Effector memory CD8-positive, alpha-beta T cell (primary cell): ENCODE measurements at regions not wholly inside any gene's neighbourhood (a gene's known extent, or its start where the extent isn't known, plus 50 kb on each side); places are given as distances from the start of the nearest gene placed in this dataset.

Experiments used
- ATAC-seq: fragments of 150-1000 bp; cut with Tn5 transposase; replicated peaks from 2 replicates; pipeline ENCODE4 v1.10.0; 2021; ENCODE audit warnings: mild to moderate bottlenecking, moderate library complexity
- DNase-seq, 3 experiments: peaks; one replicate each; pipeline ENCODE4 v3.0.0; 2021
- H3K27ac Mint-ChIP-seq, 2 donors: one replicate each; pipeline ENCODE4 v1.8.0; 2022; ENCODE audit warnings: mild to moderate bottlenecking in 2 of 2, mixed read lengths in 2 of 2, moderate library complexity in 2 of 2
- H3K27me3 Mint-ChIP-seq, 2 donors: one replicate each; pipeline ENCODE4 v1.8.0; 2022; ENCODE audit warnings: mixed read lengths in 2 of 2
- H3K36me3 Mint-ChIP-seq: one replicate; pipeline ENCODE4 v1.8.0; 2022; ENCODE audit warnings: mild to moderate bottlenecking, moderate library complexity, mixed read lengths; ENCODE audit not compliant: insufficient read depth
- H3K4me1 Mint-ChIP-seq, 2 donors: one replicate each; pipeline ENCODE4 v1.8.0; 2022; ENCODE audit warnings: low read depth in 2 of 2, mixed read lengths in 2 of 2
- H3K4me3 Mint-ChIP-seq, 2 donors: one replicate each; pipeline ENCODE4 v1.8.0; 2022; ENCODE audit warnings: mild to moderate bottlenecking in 2 of 2, mixed read lengths in 2 of 2, moderate library complexity in 2 of 2
- H3K9me3 Mint-ChIP-seq, 2 donors: one replicate each; pipeline ENCODE4 v1.8.0; 2022; ENCODE audit warnings: mixed read lengths in 2 of 2

GRCh38 chr13:67763984-67764383 is 533.8 kb upstream of the PCDH9 start:
- Mint-ChIP-seq H3K27me3 (no peaks in the 10 kb centered on the region), H3K27ac (no peak overlapping the region), H3K4me1 (no peaks in the 10 kb centered on the region), H3K36me3 (no peaks in the 10 kb centered on the region), H3K4me3 (no peak overlapping the region), H3K9me3 (peaks cover 7 to 10% of the 10 kb centered on the region in 2 donors)
- no peak for ATAC-seq
- no peak for DNase-seq

- Mint-ChIP-seq H3K27me3 (no peaks in the 10 kb centered on the region), H3K4me3 (no peak overlapping the region), H3K36me3 (no peaks in the 10 kb centered on the region), H3K27ac (no peak overlapping the region), H3K4me1 (no peaks in the 10 kb centered on the region), H3K9me3 (peaks cover 7 to 10% of the 10 kb centered on the region in 2 donors)
- ATAC-seq: no peak
- DNase-seq: no peak
Observed at GRCh38 chr13:67763384-67763783, 533.2 kb upstream of the PCDH9 start.

GRCh38 chr13:67758975-67759374 is 528.8 kb upstream of the PCDH9 start:
- ATAC-seq: no peak
- no peak for DNase-seq
- Mint-ChIP-seq H3K27ac (no peak overlapping the region), H3K36me3 (no peaks in the 10 kb centered on the region), H3K9me3 (peaks cover 17 to 30% of the 10 kb centered on the region in 2 donors), H3K27me3 (no peaks in the 10 kb centered on the region), H3K4me3 (no peak overlapping the region), H3K4me1 (no peaks in the 10 kb centered on the region)

GRCh38 chr13:67754012-67754411 is 523.9 kb upstream of the PCDH9 start:
- H3K9me3 Mint-ChIP-seq: peaks cover 19 to 42% of the 10 kb centered on the region in 2 donors
- no peaks in the 10 kb centered on the region for H3K4me1 Mint-ChIP-seq
- H3K36me3 Mint-ChIP-seq: no peaks in the 10 kb centered on the region
- H3K27me3 Mint-ChIP-seq: no peaks in the 10 kb centered on the region
- DNase-seq (no peak), ATAC-seq (no peak)
- no peak overlapping the region for H3K4me3 Mint-ChIP-seq
- no peak overlapping the region for H3K27ac Mint-ChIP-seq

GRCh38 chr13:67752759-67753158 is 522.6 kb upstream of the PCDH9 start:
- no peaks in the 10 kb centered on the region for H3K4me1 Mint-ChIP-seq
- DNase-seq (no peak), ATAC-seq (no peak)
- H3K4me3 Mint-ChIP-seq: no peak overlapping the region
- H3K9me3 Mint-ChIP-seq: peaks cover 21 to 42% of the 10 kb centered on the region in 2 donors
- no peak overlapping the region for H3K27ac Mint-ChIP-seq
- H3K36me3 Mint-ChIP-seq: no peaks in the 10 kb centered on the region
- H3K27me3 Mint-ChIP-seq: no peaks in the 10 kb centered on the region

GRCh38 chr13:67742478-67742877 is 512.3 kb upstream of the PCDH9 start:
- DNase-seq (no peak), ATAC-seq (no peak)
- Mint-ChIP-seq H3K36me3 (no peaks in the 10 kb centered on the region), H3K4me1 (no peaks in the 10 kb centered on the region), H3K4me3 (no peak overlapping the region), H3K27ac (no peak overlapping the region), H3K9me3 (peaks cover 7% of the 10 kb centered on the region in 2 donors), H3K27me3 (no peaks in the 10 kb centered on the region)

GRCh38 chr13:67740871-67741535 is 510.9 kb upstream of the PCDH9 start:
- H3K27ac Mint-ChIP-seq: no peak overlapping the region
- no peak overlapping the region for H3K4me3 Mint-ChIP-seq
- H3K36me3 Mint-ChIP-seq: no peaks in the 10 kb centered on the region
- ATAC-seq: no peak
- DNase-seq: no peak
- peaks cover 5 to 7% of the 10 kb centered on the region in 2 donors for H3K9me3 Mint-ChIP-seq
- H3K27me3 Mint-ChIP-seq: no peaks in the 10 kb centered on the region
- H3K4me1 Mint-ChIP-seq: no peaks in the 10 kb centered on the region

GRCh38 chr13:67736646-67737420 is 506.7 kb upstream of the PCDH9 start:
- no peak overlapping the region for H3K27ac Mint-ChIP-seq
- no peak overlapping the region for H3K4me3 Mint-ChIP-seq
- no peak for DNase-seq
- no peaks in the 10 kb centered on the region for H3K36me3 Mint-ChIP-seq
- H3K9me3 Mint-ChIP-seq: peaks cover 12 to 13% of the 10 kb centered on the region in 2 donors
- H3K4me1 Mint-ChIP-seq: no peaks in the 10 kb centered on the region
- no peaks in the 10 kb centered on the region for H3K27me3 Mint-ChIP-seq
- ATAC-seq: no peak

- no peaks in the 10 kb centered on the region for H3K27me3 Mint-ChIP-seq
- H3K36me3 Mint-ChIP-seq: no peaks in the 10 kb centered on the region
- no peak overlapping the region for H3K4me3 Mint-ChIP-seq
- ATAC-seq: no peak
- DNase-seq: no peak
- H3K4me1 Mint-ChIP-seq: no peaks in the 10 kb centered on the region
- H3K9me3 Mint-ChIP-seq: peaks cover 11 to 12% of the 10 kb centered on the region in 2 donors
- no peak overlapping the region for H3K27ac Mint-ChIP-seq
Observed at GRCh38 chr13:67735651-67736050, 505.5 kb upstream of the PCDH9 start.

GRCh38 chr13:67726979-67727378 is 496.8 kb upstream of the PCDH9 start:
- no peak for DNase-seq
- Mint-ChIP-seq H3K4me1 (no peaks in the 10 kb centered on the region), H3K9me3 (peaks cover 11 to 29% of the 10 kb centered on the region in 2 donors), H3K27me3 (no peaks in the 10 kb centered on the region), H3K36me3 (no peaks in the 10 kb centered on the region), H3K27ac (no peak overlapping the region), H3K4me3 (no peak overlapping the region)
- no peak for ATAC-seq

GRCh38 chr13:67725999-67726398 is 495.9 kb upstream of the PCDH9 start:
- DNase-seq (no peak), ATAC-seq (no peak)
- Mint-ChIP-seq H3K36me3 (no peaks in the 10 kb centered on the region), H3K4me1 (no peaks in the 10 kb centered on the region), H3K27me3 (no peaks in the 10 kb centered on the region), H3K4me3 (no peak overlapping the region), H3K9me3 (peaks cover 15 to 36% of the 10 kb centered on the region in 2 donors), H3K27ac (no peak overlapping the region)

- no peak overlapping the region for H3K27ac Mint-ChIP-seq
- no peaks in the 10 kb centered on the region for H3K4me1 Mint-ChIP-seq
- ATAC-seq: no peak
- no peaks in the 10 kb centered on the region for H3K36me3 Mint-ChIP-seq
- H3K9me3 Mint-ChIP-seq: peaks cover 12 to 13% of the 10 kb centered on the region in 2 donors
- DNase-seq: no peak
- no peaks in the 10 kb centered on the region for H3K27me3 Mint-ChIP-seq
- no peak overlapping the region for H3K4me3 Mint-ChIP-seq
Observed at GRCh38 chr13:67713571-67713970, 483.4 kb upstream of the PCDH9 start.

GRCh38 chr13:67696775-67697174 is 466.6 kb upstream of the PCDH9 start:
- Mint-ChIP-seq H3K4me1 (no peaks in the 10 kb centered on the region), H3K27me3 (no peaks in the 10 kb centered on the region), H3K9me3 (peaks cover 11 to 34% of the 10 kb centered on the region in 2 donors), H3K27ac (no peak overlapping the region), H3K36me3 (no peaks in the 10 kb centered on the region), H3K4me3 (no peak overlapping the region)
- ATAC-seq: no peak
- no peak for DNase-seq

- no peaks in the 10 kb centered on the region for H3K4me1 Mint-ChIP-seq
- H3K4me3 Mint-ChIP-seq: no peak overlapping the region
- DNase-seq: no peak
- no peak for ATAC-seq
- no peaks in the 10 kb centered on the region for H3K27me3 Mint-ChIP-seq
- no peak overlapping the region for H3K27ac Mint-ChIP-seq
- peaks cover 0 to 6% of the 10 kb centered on the region in 2 donors for H3K9me3 Mint-ChIP-seq
- no peaks in the 10 kb centered on the region for H3K36me3 Mint-ChIP-seq
Observed at GRCh38 chr13:67664502-67664901, 434.4 kb upstream of the PCDH9 start.
